Mucosa of descending colon (tissue), 3 donors: ENCODE measurements at regions not wholly inside any gene's neighbourhood (a gene's known extent, or its start where the extent isn't known, plus 50 kb on each side); places are given as distances from the start of the nearest gene placed in this dataset.
"Not testable (repeated sequence)": the region's sequence is repeated elsewhere in the genome, so short reads cannot be mapped to it uniquely, and the experiment has no call there.

Experiments used
- ATAC-seq: fragments of 200-7000 bp; cut with Tn5 transposase; one replicate; pipeline ENCODE4 v1.9.1; 2020; ENCODE audit warnings: mild to moderate bottlenecking, moderate library complexity
- DNase-seq, 3 donors: peaks; one replicate each; pipeline ENCODE4 v3.0.0-alpha.2; 2020
- H3K36me3 ChIP-seq: fragments of 200-600 bp; one replicate; pipeline ENCODE4 v1.8.0; 2021; ENCODE audit warnings: low read depth, mild to moderate bottlenecking
- H3K4me1 ChIP-seq: fragments of 200-600 bp; one replicate; pipeline ENCODE4 v1.8.0; 2021; ENCODE audit warnings: low read depth, mild to moderate bottlenecking
- H3K4me3 ChIP-seq: fragments of 200-600 bp; one replicate; pipeline ENCODE4 v1.8.0; 2021; ENCODE audit warnings: mild to moderate bottlenecking
- H3K9me3 ChIP-seq: fragments of 200-600 bp; one replicate; pipeline ENCODE4 v1.8.0; 2021; ENCODE audit warnings: mild to moderate bottlenecking
- intact Hi-C, 2 donors: fragments of 100-400 bp; cut with DNase I in 1 of 2; cut with micrococcal nuclease in 1 of 2; formaldehyde crosslinking; loops; one replicate each; pipeline versions ENCODE4 v1.11.0 to v1.11.1; 2022; cut with DNase I, micrococcal nuclease
- TF ChIP-seq, protein P1 (sequence below): fragments of 200-600 bp; IDR thresholded peaks from one replicate; pipeline ENCODE4 v1.8.0; 2022; ENCODE audit warnings: antibody characterized with exemption, mild to moderate bottlenecking
- donor health status: DM: no; HTN: no; CAD: no; lungs with moderate emphysema.
- donor health status: DM: no; HTN: no; CAD: no.
- donor health status: DM: no; HTN: yes; CAD: no.

DNA sequence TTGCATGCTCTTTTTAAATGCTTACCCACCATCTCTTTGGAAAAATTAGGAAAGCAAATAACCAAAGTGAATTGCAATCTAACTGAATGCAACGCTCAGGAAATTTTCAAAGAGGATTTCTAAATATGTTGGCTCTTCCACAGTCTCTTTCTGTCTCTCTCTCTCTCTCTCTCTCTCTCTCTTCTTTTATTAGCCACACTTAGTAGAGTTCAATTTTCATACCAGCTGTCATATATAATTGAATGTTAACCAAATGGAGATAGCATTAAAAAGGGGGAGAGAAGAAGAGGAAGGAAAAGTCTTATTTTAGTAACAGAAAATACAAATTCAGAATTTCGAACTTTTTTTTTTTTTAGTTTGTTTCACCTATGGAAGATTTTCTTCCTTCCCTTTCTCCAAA lies 235.9 kb upstream of the GBE1 start:
- H3K4me1 ChIP-seq: no peaks in the 10 kb centered on the region
- ATAC-seq: no peak
- intact Hi-C loops: no loop called here
- H3K4me3 ChIP-seq: no peak overlapping the region
- no peaks in the 10 kb centered on the region for H3K9me3 ChIP-seq
- TF ChIP-seq, protein P1, sequence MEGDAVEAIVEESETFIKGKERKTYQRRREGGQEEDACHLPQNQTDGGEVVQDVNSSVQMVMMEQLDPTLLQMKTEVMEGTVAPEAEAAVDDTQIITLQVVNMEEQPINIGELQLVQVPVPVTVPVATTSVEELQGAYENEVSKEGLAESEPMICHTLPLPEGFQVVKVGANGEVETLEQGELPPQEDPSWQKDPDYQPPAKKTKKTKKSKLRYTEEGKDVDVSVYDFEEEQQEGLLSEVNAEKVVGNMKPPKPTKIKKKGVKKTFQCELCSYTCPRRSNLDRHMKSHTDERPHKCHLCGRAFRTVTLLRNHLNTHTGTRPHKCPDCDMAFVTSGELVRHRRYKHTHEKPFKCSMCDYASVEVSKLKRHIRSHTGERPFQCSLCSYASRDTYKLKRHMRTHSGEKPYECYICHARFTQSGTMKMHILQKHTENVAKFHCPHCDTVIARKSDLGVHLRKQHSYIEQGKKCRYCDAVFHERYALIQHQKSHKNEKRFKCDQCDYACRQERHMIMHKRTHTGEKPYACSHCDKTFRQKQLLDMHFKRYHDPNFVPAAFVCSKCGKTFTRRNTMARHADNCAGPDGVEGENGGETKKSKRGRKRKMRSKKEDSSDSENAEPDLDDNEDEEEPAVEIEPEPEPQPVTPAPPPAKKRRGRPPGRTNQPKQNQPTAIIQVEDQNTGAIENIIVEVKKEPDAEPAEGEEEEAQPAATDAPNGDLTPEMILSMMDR: no peak
- H3K36me3 ChIP-seq: no peaks in the 10 kb centered on the region
- no peak for DNase-seq

DNA sequence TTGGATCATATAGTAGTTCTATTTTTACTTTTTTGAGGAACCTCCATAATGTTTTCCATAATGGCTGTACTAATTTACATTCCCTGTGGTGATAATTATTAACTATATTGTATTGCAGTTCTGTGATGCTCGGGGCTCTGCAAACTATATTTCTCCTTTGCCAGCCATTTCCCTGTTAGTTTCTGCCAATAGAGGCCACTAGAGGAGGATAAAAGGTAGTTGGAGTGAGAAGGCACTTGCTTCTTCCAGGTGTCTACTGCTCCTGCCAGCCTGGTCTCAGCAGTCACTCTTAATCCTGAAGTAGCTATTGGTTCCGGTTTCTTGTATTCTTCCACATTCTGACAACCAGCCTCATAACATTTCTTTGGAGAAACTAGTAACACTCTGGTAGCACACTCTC lies 233.9 kb upstream of the GBE1 start:
- DNase-seq: no peak
- Histone ChIP-seq H3K36me3 (no peaks in the 10 kb centered on the region), H3K4me3 (no peak overlapping the region), H3K4me1 (no peaks in the 10 kb centered on the region), H3K9me3 (no peaks in the 10 kb centered on the region)
- intact Hi-C loops: no loop called here
- ATAC-seq: no peak
- TF ChIP-seq, protein P1: no peak

DNA sequence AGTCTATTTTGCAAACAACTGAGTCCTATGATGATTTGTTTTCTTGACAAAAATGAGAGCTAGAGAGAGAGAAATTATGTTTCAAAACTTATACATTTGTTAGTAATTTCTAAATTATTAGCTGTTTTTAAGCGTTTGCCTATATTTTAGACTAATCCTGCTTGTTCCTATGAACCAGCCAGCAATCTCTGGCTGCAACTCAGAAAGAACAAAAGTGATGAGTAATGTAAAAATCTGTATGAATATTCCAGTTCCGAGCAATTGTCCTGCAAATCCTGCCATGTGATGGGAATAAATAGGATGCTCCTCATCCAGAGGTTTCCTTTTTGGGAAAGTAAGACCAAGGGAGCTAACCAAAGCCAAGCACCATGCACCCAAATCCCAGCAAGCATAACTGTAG lies 228.3 kb upstream of the GBE1 start:
- Histone ChIP-seq H3K9me3 (no peaks in the 10 kb centered on the region), H3K36me3 (no peaks in the 10 kb centered on the region), H3K4me3 (no peak overlapping the region), H3K4me1 (no peaks in the 10 kb centered on the region)
- no peak for ATAC-seq
- DNase-seq: no peak
- intact Hi-C loops: no loop called here
- TF ChIP-seq, protein P1: no peak

DNA sequence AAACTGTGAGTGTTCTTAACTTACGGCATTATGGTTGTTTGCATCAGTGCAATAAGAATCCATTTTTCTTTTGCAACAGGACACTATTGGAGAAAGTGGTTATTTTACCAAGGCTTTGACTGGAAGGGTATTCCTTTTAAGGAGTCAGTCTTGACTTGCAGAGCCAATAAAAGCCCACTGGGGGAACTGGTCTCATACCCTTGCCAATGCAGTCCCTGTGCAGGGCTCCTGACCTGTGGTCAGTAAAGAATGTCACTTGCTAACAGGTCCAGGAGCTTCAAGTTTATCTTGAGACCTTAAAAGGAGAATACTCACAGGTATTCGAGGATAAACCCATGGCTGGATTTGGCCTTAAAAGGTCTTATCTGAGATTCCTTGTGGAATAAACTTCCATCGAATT lies 227.8 kb upstream of the GBE1 start:
- Histone ChIP-seq H3K4me1 (no peaks in the 10 kb centered on the region), H3K36me3 (no peaks in the 10 kb centered on the region), H3K9me3 (no peaks in the 10 kb centered on the region), H3K4me3 (no peak overlapping the region)
- ATAC-seq (no peak), DNase-seq (no peak)
- TF ChIP-seq, protein P1: no peak
- intact Hi-C loops: no loop called here

DNA sequence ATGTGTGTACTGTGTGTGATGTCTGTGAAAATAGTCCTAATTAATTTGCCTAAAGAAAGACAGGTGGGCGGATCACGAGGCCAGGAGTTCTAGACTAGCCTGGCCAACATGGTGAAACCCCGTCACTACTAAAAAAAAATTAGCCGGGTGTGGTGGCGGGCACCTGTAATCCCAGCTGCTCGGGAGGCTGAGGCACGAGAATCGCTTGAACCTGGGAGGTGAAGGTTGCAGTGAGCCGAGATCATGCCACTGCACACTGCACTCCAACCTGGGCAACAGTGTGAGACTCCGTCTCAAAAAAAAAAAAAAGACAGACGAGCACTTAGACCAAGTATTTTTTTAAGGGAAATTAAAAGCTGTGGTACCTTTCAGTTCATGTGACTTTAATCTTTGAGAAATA lies 226.0 kb upstream of the GBE1 start:
- intact Hi-C loops, H3K9me3 ChIP-seq, DNase-seq, H3K4me1 ChIP-seq, H3K4me3 ChIP-seq, ATAC-seq, H3K36me3 ChIP-seq: not testable (repeated sequence)

DNA sequence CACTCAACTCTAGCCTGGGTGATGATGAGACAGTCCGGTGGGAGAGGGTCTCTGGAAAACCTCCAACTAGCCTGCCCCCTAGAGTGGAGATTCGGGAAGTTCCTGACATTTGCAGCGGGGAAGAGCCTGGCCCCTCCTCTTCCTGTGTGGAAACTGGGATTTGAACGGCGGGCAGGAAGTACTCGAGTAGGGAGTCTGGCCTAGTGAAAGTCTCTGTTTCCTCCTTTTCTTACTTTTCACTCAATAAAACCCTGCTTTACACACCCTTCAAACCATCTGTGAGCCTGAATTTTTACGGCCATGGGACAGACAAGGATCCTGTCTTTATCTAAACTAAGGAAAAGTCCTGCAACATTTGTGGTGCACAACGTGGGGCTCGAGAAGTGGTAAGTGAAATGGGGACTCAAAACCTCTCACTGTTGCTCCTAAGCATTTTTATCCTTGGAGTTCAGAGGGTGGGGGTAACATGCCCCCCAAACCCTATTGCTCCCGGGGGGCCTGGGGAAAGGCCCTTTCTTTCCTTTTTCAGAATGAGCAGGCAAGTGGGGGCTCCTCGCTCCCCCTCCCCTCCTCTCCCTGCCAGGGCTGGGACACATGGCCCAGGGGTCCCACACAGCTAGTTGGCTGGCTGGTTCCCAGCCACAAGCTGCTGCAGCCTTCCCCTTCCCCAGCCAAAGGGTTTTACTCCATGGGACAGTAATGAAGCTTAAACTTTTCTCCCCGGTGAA lies 224.7 kb upstream of the GBE1 start:
- intact Hi-C loops: no loop called here
- TF ChIP-seq, protein P1: no peak
- DNase-seq (no peak), ATAC-seq (no peak)
- Histone ChIP-seq H3K9me3 (no peaks in the 10 kb centered on the region), H3K4me3 (no peak overlapping the region), H3K4me1 (no peaks in the 10 kb centered on the region), H3K36me3 (no peaks in the 10 kb centered on the region)
